ENCODE measurements at regions not wholly inside any gene's neighbourhood (a gene's known extent, or its start where the extent isn't known, plus 50 kb on each side); places are given as distances from the start of the nearest gene placed in this dataset.

GRCh38 chr3:73134034-73134433, 72.6 kb downstream of the EBLN2 start:
- no peak overlapping the region for H3K4me3 ChIP-seq (ENCODE audit: extremely low read depth in 1 of 4, insufficient read depth in 2 of 4, low read depth in 3 of 4, low read length in 4 of 4)
- H3K9ac ChIP-seq (replicated peaks in 1 of 4; ENCODE audit: extremely low read depth in 1 of 4, low read depth in 3 of 4, low read length in 3 of 4): no peak overlapping the region
- ChIA-PET POLR2A (ENCODE audit: partially characterized antibody) (no interaction called here), CTCF (ENCODE audit: partially characterized antibody) (interaction anchor here (0.7 kb wide), 1 partner anchor 9 kb away, joined by 3 read pairs; no protein-coding TSS in a partner anchor)
- H3K4me1 ChIP-seq (replicated peaks in 1 of 4; ENCODE audit: control insufficient read depth in 3 of 4, insufficient read depth in 4 of 4, low read length in 3 of 4): no peaks in the 10 kb centered on the region
- no peak overlapping the region for H3K27ac ChIP-seq (ENCODE audit: low read depth, low read length)
- H2AFZ ChIP-seq (ENCODE audit: low read length): no peak overlapping the region
- H4K91ac ChIP-seq (replicated peaks; ENCODE audit: insufficient read length, low read length): no peak overlapping the region
- FAIRE-seq (no peak), DNase-seq (ENCODE audit: low read depth in 1 of 2, low spot score in 2 of 2) (no peak)
- TF ChIP-seq CHD2 (IDR thresholded peaks at IDR 0.05; ENCODE audit: low read length): no peak
- peak in 1 of 3 experiments; percentile 20; a peak in 1 of 4 replicates for TF ChIP-seq CTCF (IDR thresholded peaks at IDR 0.05; ENCODE audit: control extremely low read depth in 1 of 3, insufficient read depth in 1 of 3, low read depth in 1 of 3, low read length in 3 of 3)
- H2BK5ac ChIP-seq (ENCODE audit: low read depth, low read length): no peak overlapping the region
- H3K56ac ChIP-seq (replicated peaks; ENCODE audit: insufficient read length, low read depth, low read length): no peak overlapping the region
- no peaks in the 10 kb centered on the region for H4K20me1 ChIP-seq (replicated peaks in 1 of 2; ENCODE audit: control insufficient read depth in 1 of 2, insufficient read depth in 2 of 2, low read length in 2 of 2)
- no peak overlapping the region for H2AK5ac ChIP-seq (ENCODE audit: low read depth, low read length)
- no peak overlapping the region for H3K4me2 ChIP-seq (ENCODE audit: insufficient read depth in 1 of 2, low read depth in 2 of 2, low read length in 2 of 2)
- 0 out of 2 replicates have a peak overlapping the region, but pooled peaks have one; percentile 16 for H4K8ac ChIP-seq (ENCODE audit: extremely low read depth, insufficient read depth, low read length)
- H3K36me3 ChIP-seq (ENCODE audit: control insufficient read depth in 2 of 4, insufficient read depth in 4 of 4, low read length in 3 of 4): no peaks in the 10 kb centered on the region
- H4K5ac ChIP-seq (ENCODE audit: insufficient read length, low read depth, low read length): no peak overlapping the region
- no peak overlapping the region for H3K23ac ChIP-seq (ENCODE audit: insufficient read length)
- H2BK120ac ChIP-seq (replicated peaks; ENCODE audit: low read depth, low read length): no peak overlapping the region
- H3K79me1 ChIP-seq (ENCODE audit: low read depth, low read length): no peaks in the 10 kb centered on the region
- H3K79me2 ChIP-seq (ENCODE audit: control insufficient read depth in 1 of 2, insufficient read depth in 2 of 2, low read length in 2 of 2): no peaks in the 10 kb centered on the region
- no peak overlapping the region for H3K4ac ChIP-seq (replicated peaks; ENCODE audit: insufficient read length, low read depth, low read length)
- H2BK15ac ChIP-seq (ENCODE audit: low read length): no peak overlapping the region
- no peak overlapping the region for H2BK12ac ChIP-seq (ENCODE audit: low read depth, low read length)
- H3K14ac ChIP-seq (ENCODE audit: insufficient read length): no peak overlapping the region
- H2BK20ac ChIP-seq (ENCODE audit: low read length): no peak overlapping the region
- WGBS, 2 experiments (ENCODE audit: extremely low coverage in 1 of 2, insufficient coverage in 1 of 2, insufficient read length in 1 of 2, insufficient replicate concordance in 2 of 2, low coverage in 1 of 2, low lambda C conversion rate in 2 of 2, missing lambda C conversion rate in 1 of 2): 100% methylated on average over 1 of the region's 1 CpG; no CpG with 5 or more reads in 1 of the 2 experiments
- H3K18ac ChIP-seq (ENCODE audit: extremely low read depth, low read length): no peak overlapping the region
- no peaks in the 10 kb centered on the region for H3K27me3 ChIP-seq (replicated peaks in 1 of 4; ENCODE audit: control insufficient read depth in 3 of 4, extremely low read depth in 1 of 4, insufficient read depth in 3 of 4, low read length in 3 of 4)
- no peaks in the 10 kb centered on the region for H3K23me2 ChIP-seq (ENCODE audit: low read depth, low read length)
- no peaks in the 10 kb centered on the region for H3K9me3 ChIP-seq (ENCODE audit: insufficient read depth in 2 of 2, low read depth in 1 of 2, low read length in 1 of 2)
